ENCODE measurements at regions not wholly inside any gene's neighbourhood (a gene's known extent, or its start where the extent isn't known, plus 50 kb on each side); places are given as distances from the start of the nearest gene placed in this dataset.
"Not testable (repeated sequence)": the region's sequence is repeated elsewhere in the genome, so short reads cannot be mapped to it uniquely, and the experiment has no call there.

DNA sequence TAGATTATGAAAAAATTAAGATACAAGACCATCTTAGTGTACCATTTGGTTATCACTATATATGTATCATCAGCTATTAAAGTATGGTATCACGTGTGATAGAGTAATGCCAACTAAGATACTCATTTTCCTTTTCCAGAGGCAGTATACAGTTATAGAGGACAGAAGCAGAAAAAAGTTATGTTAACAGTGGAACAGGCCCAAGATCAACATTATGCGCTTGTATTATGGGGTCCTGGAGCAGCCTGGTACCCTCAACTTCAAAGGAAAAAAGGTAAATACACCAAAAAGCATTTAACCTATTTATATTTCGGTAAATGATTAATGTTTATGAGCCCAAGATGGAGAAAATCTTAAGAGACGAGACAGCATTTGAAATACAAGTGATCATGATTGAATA is 52.9 kb downstream of the SYT15B start:
- TF ChIP-seq, protein P1, sequence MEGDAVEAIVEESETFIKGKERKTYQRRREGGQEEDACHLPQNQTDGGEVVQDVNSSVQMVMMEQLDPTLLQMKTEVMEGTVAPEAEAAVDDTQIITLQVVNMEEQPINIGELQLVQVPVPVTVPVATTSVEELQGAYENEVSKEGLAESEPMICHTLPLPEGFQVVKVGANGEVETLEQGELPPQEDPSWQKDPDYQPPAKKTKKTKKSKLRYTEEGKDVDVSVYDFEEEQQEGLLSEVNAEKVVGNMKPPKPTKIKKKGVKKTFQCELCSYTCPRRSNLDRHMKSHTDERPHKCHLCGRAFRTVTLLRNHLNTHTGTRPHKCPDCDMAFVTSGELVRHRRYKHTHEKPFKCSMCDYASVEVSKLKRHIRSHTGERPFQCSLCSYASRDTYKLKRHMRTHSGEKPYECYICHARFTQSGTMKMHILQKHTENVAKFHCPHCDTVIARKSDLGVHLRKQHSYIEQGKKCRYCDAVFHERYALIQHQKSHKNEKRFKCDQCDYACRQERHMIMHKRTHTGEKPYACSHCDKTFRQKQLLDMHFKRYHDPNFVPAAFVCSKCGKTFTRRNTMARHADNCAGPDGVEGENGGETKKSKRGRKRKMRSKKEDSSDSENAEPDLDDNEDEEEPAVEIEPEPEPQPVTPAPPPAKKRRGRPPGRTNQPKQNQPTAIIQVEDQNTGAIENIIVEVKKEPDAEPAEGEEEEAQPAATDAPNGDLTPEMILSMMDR (IDR thresholded peaks at IDR 0.05) = not testable (repeated sequence)
- not testable (repeated sequence) for TF ChIP-seq TCF7L2, POLR2AphosphoS5 (IDR thresholded peaks at IDR 0.05; ENCODE audit: low read depth, low read length)
